HS-27A (cell line): ENCODE measurements at regions not wholly inside any gene's neighbourhood (a gene's known extent, or its start where the extent isn't known, plus 50 kb on each side); places are given as distances from the start of the nearest gene placed in this dataset.

ENCODE experiments used
- DNase-seq: peaks from one replicate; pipeline ENCODE4 v3.0.0-alpha.2; 2012; ENCODE audit warnings: low read depth, missing footprints

DNA sequence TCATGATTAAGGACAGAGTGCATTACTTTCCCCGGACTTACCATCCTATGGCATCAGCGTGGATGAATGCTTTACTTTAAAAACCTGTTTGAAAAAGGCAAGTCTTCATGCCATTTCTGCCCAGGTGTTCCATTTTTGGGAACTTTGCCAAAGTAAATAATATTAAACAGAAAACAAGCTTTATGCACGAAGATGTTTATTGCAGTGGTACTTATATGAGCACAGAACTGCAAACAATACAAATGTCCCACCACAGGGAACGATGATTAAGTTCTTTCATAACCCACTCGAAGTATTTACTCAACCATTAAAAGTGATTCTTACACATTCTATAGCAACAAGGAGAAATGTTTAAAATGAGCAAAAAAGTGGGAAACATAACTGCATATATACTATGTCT, 109.7 kb upstream of the GDF10 start:
- no peak for DNase-seq

DNA sequence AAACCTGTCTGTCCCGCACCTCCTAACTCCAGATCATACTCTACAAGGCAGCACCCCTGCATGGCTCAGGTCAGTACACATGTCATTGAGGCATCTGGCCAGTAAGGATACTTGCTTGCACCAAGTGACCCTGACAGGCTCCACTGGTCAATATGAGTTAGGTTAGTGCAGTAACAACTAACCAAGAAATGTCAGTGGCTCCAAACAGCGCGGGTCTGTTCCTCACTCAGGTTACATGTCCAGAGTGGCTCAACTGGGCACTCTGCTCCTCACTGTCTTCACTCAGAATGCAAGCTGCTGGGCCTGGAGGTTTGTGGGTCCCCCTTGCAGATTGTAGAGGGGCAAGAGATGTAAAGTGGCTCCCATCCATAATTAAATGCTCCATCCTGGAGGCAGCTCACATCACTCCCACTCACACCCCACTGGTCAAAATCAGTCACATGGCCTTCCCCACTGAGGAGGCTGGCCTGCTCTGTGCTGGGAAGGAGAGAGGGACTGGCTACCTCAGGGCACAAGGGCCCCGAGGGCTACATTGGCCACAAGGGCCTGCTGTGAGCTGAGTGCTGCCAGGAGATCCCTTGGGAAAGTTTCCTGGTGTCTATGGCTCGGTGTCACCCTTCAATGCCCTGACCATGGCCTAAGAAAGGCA, 109.1 kb upstream of the GDF10 start:
- no peak for DNase-seq

DNA sequence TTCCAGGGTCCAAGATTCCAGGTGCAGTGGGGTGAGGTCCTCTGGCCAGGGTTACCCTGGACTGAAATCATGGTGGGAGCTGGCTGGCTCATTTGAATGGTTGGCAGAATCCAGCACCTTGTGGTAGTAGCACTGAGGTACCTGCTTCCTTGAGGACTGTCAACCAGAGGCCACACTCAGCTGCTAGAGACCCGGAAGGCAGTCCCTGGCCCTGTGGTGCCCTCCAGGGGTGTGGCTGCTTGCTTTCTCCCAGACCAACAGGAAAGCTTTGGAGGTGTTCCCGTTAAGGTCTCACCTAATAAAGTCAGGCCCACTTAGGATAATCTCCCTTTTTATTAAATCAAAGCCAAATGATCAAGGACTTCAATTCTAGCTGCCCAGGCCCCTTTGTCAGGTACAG, 107.7 kb upstream of the GDF10 start:
- no peak for DNase-seq

DNA sequence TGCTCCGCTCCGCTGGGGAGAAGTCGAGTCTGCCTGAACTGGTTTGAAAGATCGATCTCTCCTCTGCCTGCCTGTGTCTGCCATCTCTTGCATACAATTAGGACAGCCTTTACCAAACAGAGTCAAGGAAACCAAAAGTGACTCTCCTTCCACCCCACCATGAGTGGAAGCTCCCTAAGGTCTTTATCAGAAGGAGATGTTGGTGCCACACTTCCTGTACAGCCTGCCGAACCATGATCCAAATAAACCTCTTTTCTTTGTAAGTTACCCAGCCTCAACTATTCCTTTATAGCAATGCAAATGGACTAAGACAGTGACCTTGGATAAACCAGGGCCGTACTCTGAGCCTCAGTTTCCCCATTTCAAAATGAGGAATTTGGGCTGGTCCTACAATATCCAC, 106.3 kb upstream of the GDF10 start:
- no peak for DNase-seq

DNA sequence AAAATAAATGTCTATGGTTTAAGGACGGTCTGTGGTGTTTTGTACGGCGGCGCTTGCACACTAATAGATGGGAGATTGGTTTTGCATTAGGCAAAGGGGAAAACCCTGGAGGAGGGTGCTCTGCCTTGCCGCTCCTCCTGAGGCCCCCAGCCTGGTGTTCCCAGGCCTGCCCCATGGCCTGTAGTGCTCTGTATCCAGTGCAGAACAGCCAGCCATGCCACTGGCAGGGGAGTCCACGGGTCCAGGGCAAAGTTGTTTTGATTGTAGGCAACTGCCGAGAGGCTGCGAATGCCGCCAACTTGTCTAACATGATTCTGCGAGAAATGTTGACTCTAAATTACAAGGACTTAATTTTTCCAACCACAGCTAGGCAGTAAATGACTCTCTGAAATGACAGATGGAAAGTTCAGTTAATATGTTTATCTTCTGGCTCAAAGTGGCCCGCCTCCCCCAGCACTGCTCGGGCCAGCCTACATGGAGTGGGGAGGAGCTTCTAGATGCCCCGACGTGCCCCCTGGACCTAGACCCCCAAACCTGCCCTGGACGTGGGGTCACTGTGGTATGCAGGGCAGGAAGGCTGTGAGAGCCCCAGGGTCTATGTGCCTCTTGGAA, 104.6 kb upstream of the GDF10 start:
- DNase-seq, result no peak

DNA sequence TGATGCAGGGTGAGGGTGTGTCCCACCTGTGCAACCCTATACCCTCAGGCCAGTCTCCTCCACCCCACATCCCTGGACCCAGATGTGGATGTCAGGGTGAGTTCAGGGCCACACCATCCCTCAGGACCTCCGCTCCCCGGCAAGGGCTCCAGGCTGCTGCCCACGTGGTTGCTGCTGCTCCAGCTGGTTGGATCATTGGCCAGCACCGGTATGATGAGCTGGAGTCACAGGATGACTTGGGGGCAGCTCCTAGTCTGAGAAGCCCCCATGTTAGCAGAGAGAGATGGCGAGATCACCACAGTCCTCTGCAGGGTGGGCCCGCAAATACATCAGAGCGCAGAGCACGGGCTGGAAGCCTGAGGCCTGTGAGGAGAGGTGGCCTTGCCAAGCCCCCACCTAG, 103.3 kb upstream of the GDF10 start:
- DNase-seq, result no peak

DNA sequence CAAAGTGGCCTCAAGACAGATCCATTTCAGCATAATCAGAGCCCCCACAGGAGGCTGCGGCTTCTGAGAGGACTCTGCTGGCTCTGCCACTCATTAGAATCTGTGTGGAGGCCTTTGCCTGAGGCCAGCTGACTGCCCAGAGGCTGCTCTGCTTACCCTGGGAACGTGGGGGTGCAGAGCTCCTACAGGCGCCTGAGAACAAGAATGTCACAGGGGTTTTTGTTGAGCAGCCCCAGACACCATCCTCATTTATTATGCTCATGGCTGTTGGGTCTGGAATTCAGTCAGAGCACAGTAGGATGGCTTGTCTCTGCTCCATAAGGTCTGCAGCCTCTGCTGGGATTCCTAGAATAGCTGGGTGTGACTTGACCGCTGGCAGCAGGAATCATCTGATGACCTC, 101.8 kb upstream of the GDF10 start:
- DNase-seq, result no peak

DNA sequence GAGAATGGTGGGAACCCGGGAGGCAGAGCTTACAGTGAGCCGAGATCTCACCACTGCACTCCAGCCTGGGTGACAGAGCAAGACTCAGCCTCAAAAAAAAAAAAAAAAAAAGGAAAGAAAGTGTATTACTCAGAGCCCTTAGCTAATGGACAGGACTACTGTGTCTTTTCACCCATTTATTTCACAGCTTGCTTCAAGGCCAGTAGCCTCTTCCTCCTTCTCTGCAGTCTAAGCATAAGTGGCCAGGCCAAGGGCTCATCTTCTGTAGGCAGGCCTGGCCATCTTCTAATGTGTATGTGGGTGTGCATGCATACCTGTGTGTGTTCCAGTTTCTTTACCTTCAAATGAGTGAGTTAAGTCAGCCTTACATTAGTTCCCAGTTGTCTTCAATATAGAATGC, 94.8 kb upstream of the GDF10 start:
- no peak for DNase-seq

DNA sequence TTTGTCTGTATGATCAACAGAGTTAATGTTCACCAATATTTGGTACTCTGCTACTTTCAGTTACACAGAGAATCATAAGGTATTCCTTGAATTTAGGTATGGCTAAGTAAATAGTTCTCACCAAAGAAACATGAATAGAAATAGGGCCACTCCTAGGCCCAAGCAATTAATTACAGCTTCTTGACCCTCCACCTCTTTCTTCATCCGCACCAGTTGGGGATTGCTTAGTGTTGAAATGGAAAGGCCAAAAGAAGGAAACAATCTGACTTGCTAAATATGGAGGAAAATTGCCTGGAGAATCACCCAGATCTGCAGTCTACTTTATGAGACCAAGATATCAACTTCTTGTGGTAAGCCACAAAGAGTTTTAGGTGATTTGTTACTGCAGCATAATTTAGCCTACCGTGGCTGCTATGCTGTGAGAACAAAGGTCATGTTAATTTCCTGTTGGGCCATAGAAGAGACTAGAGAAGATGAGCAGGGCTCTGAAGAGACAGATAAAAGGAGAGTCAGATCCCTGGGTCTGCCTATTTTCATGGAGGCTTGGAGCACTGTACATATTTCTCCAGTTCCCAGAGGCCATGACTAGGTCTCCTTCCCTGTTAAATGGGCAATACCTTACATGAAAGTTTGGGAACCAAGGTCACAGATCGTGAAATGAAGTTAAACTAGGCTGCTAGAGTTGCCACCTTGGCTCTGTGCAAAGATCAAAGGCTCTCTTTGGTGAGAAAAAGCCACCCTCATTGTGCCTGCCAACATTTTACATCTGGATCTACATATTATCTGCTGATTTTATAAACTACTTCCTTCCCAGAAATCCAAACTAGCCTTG, 93.3 kb upstream of the GDF10 start:
- DNase-seq, result no peak

DNA sequence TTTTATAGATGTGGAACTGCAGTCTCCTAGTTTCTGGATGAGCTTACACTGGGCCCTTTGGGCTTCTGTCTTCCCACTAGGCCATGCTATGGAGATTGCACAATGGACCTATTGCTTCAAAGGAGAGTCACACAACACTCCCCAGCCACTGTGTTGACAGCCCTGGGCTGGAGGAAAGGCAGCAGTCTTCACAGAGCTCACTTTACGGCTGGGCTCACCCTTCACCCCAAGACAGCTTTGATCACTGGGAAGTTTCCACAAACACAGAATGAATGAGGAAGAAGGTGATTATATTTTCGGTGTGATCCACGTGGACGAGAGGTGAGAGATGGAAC, 92.7 kb upstream of the GDF10 start:
- DNase-seq, result no peak

DNA sequence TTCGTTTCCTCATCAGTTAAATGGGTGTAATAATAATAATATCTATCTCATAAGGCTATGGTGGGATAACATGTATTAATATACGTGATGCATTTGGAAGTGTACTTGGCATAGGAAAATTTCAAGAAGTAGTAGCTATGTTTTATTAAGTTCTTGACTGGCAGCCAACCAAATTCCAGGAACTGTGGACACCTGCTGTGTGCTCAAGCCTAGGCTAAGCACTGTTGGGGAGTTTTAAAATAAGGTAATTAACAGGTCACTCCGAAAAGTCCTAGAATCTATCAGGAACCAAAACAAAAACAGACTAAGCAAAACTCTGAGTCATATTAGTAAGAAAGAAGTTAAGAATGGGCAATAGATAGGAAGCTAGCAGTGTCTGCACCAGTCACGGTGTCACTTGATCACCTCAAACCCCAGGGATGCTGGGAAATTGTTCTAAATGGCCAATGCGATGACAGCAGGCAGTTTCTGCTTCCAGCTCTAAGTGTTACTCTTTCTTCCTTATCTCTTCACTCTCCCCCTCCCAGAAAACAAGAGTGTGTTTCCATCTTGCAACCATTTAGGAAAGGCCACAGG, 92.0 kb upstream of the GDF10 start:
- no peak for DNase-seq

DNA sequence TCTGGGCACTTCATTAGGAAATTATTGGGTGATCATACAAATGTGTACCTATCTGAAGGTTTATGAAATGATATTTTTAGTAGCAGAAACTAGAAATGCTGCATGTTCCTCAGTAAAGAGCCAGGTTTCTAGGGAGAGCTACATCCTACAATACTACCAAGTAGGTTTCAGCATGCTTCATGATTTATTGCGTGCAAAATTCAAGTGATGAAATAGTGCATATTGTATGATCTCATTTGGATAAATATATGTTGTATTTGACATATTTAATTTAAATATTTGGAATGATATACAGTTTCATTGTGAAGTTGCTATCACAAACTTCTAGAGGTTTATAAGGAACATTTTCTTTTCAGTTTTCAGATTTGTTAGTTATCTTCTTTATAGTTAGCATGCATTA, 90.5 kb upstream of the GDF10 start:
- DNase-seq, result no peak

DNA sequence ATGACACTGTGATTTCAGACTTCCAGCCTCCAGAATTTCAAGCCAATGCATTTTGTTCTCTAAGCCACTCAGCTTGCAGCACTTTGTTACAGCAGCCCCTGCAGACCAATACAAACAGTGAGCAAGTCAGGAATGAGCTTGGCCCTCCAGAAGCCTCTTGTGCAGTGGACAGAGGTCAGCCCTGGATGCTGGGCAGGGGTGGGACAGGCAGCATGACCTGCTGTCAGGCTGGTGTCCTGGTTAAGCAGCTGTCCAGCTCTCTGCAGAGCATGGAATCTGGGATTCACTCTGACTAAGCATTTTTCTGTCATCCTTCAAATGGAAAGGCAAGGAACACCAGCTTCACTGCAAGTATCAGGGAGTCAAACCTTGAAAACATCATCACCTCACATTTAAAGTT, 85.5 kb upstream of the GDF10 start:
- no peak for DNase-seq

DNA sequence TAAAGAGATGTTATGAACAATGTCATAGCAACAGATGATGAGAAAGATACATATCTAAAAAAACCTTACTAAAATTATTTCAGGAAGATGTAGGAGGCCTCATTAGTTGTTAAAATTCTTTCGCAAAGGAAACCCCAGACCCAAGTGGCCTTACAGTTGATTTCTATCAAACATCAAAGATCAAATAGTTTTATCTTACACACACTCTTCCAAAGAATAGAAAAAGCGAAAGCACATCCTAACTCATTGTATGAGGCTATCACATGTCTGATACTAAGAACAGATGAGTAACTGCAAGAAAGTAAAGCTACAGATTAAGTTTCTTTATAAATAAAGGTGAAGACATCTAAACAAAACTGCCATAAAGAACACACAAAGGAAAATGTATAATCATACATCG, 82.9 kb upstream of the GDF10 start:
- no peak for DNase-seq

DNA sequence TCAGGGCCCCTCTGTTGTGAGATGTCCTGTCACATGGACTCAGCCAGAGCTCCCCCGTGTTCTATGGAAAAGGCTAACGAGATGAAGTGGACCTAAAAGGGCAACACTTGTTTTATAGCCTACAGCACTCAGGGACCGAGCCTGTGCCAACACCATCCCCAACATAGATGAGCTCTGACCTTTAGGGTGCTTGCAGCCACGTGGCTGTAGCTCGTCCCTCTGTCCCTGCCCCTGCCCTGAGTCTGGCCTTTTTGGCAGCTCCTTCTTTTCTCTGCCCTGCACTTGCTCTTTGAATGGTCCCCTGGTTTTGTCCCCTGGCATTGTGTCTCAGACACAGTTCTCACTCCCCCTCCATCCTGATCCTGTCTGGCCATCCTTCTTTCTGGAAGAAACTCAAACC, 81.2 kb upstream of the GDF10 start:
- no peak for DNase-seq

DNA sequence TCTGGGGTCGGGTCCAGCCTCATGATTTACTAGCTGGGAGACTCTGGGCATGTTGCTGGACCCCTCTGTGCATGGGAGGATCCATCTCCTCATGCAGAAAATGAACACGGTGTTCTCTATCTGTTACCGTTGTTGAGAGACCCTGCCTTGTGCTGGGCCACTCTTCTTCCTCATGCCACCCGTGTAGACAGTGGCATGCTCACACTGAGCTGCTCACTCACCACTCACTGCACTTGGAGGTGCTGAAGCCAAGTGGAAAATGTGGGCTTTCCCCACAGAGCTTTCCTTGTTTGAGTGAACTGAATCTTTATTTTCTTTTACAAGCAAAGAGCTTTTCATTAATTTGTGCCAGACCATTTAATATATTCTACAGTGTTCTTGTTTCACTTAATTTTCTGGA, 77.5 kb upstream of the GDF10 start:
- DNase-seq, result no peak

DNA sequence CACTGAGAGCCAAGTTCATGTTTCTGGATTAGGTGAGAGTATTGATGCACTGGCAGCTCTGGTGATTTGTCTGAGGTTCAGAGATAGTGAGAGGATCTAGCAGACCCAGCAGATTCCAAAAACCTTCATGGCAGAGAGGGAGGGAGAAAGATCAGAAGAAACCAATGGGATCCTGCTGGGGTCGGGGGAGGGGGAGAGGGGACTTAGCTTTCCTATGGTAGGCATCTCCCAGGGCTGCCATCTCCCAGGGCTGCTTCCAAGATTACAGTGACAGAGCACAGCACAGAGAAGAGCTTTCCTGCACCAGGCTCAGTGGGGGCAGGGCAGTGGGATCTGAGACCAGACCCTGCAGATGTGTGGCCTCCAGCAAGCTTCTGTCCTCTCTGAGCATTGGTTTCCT, 76.8 kb upstream of the GDF10 start:
- no peak for DNase-seq

DNA sequence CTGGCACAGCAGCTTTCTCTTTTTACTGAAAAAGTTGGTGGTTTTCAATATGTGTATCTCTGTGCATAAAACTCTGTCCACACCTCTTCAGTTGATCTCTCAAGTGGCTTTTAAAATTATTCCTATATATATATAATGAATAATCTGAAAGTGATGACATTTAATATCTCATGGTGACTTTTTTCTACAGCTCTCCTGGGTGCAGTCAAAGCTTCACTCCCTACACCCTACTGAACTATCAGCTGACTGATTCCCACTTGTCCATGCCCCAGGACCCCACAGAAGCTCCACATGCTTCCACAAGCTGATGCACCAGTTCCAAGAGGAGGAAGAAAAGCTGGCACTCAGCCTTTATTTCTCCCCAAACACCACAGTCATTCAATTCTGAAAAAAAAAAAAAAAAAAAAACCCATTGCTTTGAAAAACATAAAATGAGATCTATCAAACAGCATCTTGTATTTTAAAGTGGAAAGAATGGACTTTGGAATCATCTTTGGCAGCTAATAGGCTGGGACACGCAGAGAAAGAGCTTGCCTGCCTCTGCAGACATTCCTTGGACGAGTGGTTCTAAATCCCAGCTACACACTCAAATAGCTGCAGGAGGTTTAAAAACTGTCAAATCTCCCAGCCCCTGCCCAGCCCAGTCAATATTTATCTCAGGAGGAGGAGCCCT, 75.3 kb upstream of the GDF10 start:
- no peak for DNase-seq

DNA sequence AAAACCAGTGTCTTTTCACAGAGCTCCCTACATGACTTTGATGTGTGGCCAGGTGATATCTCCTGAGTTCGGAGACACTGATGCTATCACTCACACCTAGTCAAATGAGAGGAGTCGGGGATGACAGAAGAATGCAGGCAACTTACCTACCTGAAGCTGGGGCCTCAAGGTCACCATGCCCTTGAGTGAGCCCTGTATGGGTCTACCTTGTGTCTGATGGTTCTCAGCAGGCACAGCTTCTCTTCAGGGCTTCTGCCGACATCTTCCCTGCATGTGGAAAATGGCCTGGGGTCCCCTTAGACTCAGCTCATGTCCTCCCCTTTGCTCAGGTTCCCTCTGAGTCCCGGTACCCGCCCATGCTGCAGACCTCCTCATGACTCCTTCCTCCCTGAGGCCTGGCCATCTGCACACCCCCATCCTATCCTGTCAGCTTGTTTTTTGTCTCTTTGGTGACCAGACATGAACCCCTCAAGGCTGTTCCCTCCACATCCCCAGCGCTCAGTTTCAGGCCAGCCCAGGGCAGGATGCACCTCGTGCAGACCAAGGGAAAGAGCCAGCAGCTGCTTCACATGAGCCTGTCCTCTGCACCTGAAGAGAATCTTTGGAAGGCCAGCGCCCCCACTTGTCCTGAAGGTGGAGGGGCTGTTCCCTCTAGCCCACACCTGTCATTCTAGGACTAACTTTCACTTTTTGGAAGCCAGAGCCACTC, 74.6 kb upstream of the GDF10 start:
- no peak for DNase-seq

DNA sequence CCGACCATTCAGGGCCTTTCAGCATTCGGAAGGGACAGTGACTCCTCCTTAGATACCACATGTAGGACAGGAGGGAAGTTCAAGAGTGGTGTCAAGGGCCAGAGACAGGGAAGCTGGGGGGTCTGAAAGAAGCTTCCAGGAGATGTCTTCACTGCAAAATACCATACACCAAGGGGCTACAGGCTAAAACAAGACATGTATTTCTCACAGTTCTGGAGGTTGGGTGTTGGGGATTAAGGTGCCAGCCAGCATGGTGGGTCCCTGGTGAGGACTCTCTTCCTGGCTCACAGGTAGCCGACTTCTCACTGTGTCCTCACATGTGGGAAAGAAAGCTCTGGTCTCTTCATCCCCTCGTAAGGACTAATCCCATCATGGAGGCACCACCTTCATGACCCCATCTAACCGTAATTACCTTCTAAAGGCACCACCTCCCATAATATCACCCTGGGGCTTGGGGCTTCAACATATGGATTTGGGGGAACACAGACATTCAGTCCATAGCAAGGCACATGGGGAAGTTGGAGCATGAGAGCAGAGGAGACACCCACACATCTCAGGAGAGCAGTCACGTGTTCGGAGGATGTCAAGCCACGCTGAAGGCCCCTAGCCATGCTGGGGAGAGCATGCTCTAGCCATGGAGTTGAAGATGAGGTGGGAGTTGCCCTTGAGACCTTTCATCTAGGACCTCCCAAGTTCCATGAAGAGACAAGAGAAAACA, 73.9 kb upstream of the GDF10 start:
- DNase-seq, result no peak

DNA sequence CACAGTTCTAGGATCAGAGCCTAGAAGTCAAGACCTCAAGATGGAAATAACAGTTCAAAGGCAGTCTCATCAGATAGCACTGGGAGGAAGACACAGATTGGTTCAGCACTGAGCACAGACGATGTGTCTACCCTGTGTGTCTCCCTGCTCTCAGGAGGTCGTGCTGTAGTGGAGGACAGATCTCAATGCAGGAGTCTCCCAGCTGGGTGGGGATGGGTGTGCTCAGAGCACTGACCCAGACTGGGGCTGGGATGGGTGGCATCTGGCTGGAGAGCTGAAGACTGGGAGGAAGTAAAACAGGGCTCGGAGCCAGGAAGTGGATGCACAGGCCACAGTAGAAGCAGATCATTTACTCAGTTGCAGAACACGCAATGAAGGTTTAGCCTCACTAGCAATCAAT, 69.5 kb upstream of the GDF10 start:
- DNase-seq, result no peak
